Loucy (cell line): ENCODE measurements at regions not wholly inside any gene's neighbourhood (a gene's known extent, or its start where the extent isn't known, plus 50 kb on each side); places are given as distances from the start of the nearest gene placed in this dataset.

Experiments used
- H2AFZ ChIP-seq: fragments of 200-600 bp; sonication (generic); 2 replicates; pipeline ENCODE4 v1.6.0; 2016; ENCODE audit warnings: antibody characterized with exemption, mild to moderate bottlenecking, low read length, moderate library complexity
- H3F3A ChIP-seq: fragments of 200-600 bp; 2 replicates; pipeline ENCODE4 v1.6.0; 2016; ENCODE audit warnings: antibody characterized with exemption, low read depth, mild to moderate bottlenecking
- H3K27me3 ChIP-seq: fragments of 200-600 bp; sonication (generic); 2 replicates; pipeline ENCODE4 v1.6.1; 2014; ENCODE audit warnings: low read length, mild to moderate bottlenecking; ENCODE audit not compliant: insufficient read depth, poor library complexity, severe bottlenecking
- H3K36me3 ChIP-seq: fragments of 200-600 bp; sonication (generic); 2 replicates; pipeline ENCODE4 v1.6.1; 2016; ENCODE audit warnings: low read length; ENCODE audit not compliant: insufficient read depth
- H3K4me1 ChIP-seq: fragments of 200-600 bp; sonication (generic); 2 replicates; pipeline ENCODE4 v1.5.1; 2014; ENCODE audit warnings: low read length, mild to moderate bottlenecking; ENCODE audit not compliant: insufficient read depth, poor library complexity, severe bottlenecking
- H3K4me2 ChIP-seq: fragments of 200-600 bp; sonication (generic); 2 replicates; pipeline ENCODE4 v1.6.0; 2014; ENCODE audit warnings: antibody characterized with exemption, low read length, low read depth, mild to moderate bottlenecking; ENCODE audit not compliant: poor library complexity, severe bottlenecking
- H3K4me3 ChIP-seq: fragments of 200-600 bp; sonication (generic); 2 replicates; pipeline ENCODE4 v1.5.1; 2014; ENCODE audit warnings: low read length, mild to moderate bottlenecking, mixed read lengths; ENCODE audit not compliant: poor library complexity, severe bottlenecking
- H3K79me2 ChIP-seq: fragments of 200-600 bp; sonication (generic); 2 replicates; pipeline ENCODE4 v1.6.1; 2014; ENCODE audit warnings: low read length; ENCODE audit not compliant: insufficient read depth
- H3K9ac ChIP-seq: fragments of 200-600 bp; sonication (generic); 2 replicates; pipeline ENCODE4 v1.6.0; 2014; ENCODE audit warnings: mild to moderate bottlenecking, low read depth, low read length, moderate library complexity; ENCODE audit not compliant: poor library complexity, severe bottlenecking
- H3K9me2 ChIP-seq: fragments of 200-600 bp; sonication (generic); replicated peaks from 2 replicates; pipeline ENCODE4 v1.6.1; 2016; ENCODE audit warnings: low read depth, low read length, mixed read lengths
- H3K9me3 ChIP-seq: fragments of 200-600 bp; sonication (generic); 2 replicates; pipeline ENCODE4 v1.6.1; 2014; ENCODE audit warnings: mild to moderate bottlenecking, antibody characterized with exemption, low read length, low read depth; ENCODE audit not compliant: insufficient read depth
- H4K20me1 ChIP-seq: fragments of 200-600 bp; sonication (generic); 2 replicates; pipeline ENCODE4 v1.6.0; 2014; ENCODE audit warnings: antibody characterized with exemption, low read length, mild to moderate bottlenecking; ENCODE audit not compliant: insufficient read depth, poor library complexity, severe bottlenecking
- CTCF ChIP-seq: fragments of 200-600 bp; sonication (generic); conservative IDR thresholded peaks from 2 replicates; pipeline ENCODE4 v1.5.1; 2014; ENCODE audit warnings: mild to moderate bottlenecking, antibody characterized with exemption, low read length
- EZH2phosphoT487 ChIP-seq: fragments of 200-600 bp; IDR thresholded peaks from 2 replicates; pipeline ENCODE4 v1.6.1; 2018; ENCODE audit warnings: antibody characterized with exemption, mild to moderate bottlenecking, moderate library complexity, borderline replicate concordance

- no peaks in the 10 kb centered on the region for H3F3A ChIP-seq
- TF ChIP-seq EZH2phosphoT487: no peak
- no peak for TF ChIP-seq CTCF
- H3K4me3 ChIP-seq: no peak overlapping the region
- H3K9me3 ChIP-seq: no peaks in the 10 kb centered on the region
- no peaks in the 10 kb centered on the region for H3K79me2 ChIP-seq
- no peaks in the 10 kb centered on the region for H3K27me3 ChIP-seq
- no peaks in the 10 kb centered on the region for H4K20me1 ChIP-seq
- no peaks in the 10 kb centered on the region for H3K36me3 ChIP-seq
- H3K9me2 ChIP-seq: no peaks in the 10 kb centered on the region
- no peak overlapping the region for H3K9ac ChIP-seq
- H3K4me1 ChIP-seq: peaks cover 14% of the 10 kb centered on the region
- H3K4me2 ChIP-seq: peak overlapping the region; percentile 13
- H2AFZ ChIP-seq: no peak overlapping the region
Measured at GRCh38 chr2:176516051-176516602, 246.9 kb downstream of the MTX2 start.

DNA sequence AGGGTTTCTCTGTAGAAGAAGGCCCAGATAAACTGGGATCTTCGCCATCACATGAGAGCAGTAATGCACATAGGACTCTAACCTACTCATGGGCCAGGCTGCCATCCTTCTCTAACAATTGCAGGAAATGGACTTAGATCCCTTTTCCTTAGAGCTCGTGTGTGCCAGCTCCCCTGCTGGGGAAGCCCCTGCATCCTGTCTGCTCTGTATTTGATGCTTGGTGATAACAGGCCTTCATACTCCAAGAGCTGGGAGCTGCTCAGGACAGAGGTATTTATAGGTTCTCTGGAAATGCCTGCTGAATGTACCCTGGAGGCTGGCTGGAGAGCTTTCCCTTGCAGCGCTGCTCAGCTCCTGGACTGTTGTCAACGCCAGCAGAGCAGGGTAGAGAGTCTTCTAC, 249.6 kb downstream of the MTX2 start:
- H4K20me1 ChIP-seq: no peaks in the 10 kb centered on the region
- H3F3A ChIP-seq: no peaks in the 10 kb centered on the region
- H3K36me3 ChIP-seq: no peaks in the 10 kb centered on the region
- H3K9ac ChIP-seq: no peak overlapping the region
- no peaks in the 10 kb centered on the region for H3K9me3 ChIP-seq
- no peaks in the 10 kb centered on the region for H3K79me2 ChIP-seq
- H3K4me3 ChIP-seq: no peak overlapping the region
- H3K4me1 ChIP-seq: peaks cover 14% of the 10 kb centered on the region
- no peaks in the 10 kb centered on the region for H3K9me2 ChIP-seq
- H3K4me2 ChIP-seq: no peak overlapping the region
- TF ChIP-seq EZH2phosphoT487 (no peak), CTCF (no peak)
- H2AFZ ChIP-seq: no peak overlapping the region
- no peaks in the 10 kb centered on the region for H3K27me3 ChIP-seq

GRCh38 chr2:176521878-176522670, 252.8 kb downstream of the MTX2 start:
- Histone ChIP-seq H3K9ac (no peak overlapping the region), H3F3A (no peaks in the 10 kb centered on the region), H3K9me2 (no peaks in the 10 kb centered on the region), H4K20me1 (no peaks in the 10 kb centered on the region), H3K9me3 (no peaks in the 10 kb centered on the region), H3K27me3 (no peaks in the 10 kb centered on the region), H3K36me3 (no peaks in the 10 kb centered on the region), H3K4me1 (no peaks in the 10 kb centered on the region), H3K4me2 (no peak overlapping the region), H3K4me3 (no peak overlapping the region), H3K79me2 (no peaks in the 10 kb centered on the region), H2AFZ (no peak overlapping the region)
- no peak for TF ChIP-seq CTCF
- no peak for TF ChIP-seq EZH2phosphoT487
